ENCODE measurements at regions not wholly inside any gene's neighbourhood (a gene's known extent, or its start where the extent isn't known, plus 50 kb on each side); places are given as distances from the start of the nearest gene placed in this dataset.
A peak's percentile ranks its signal among the peaks of the same experiment; 100 is the strongest.

GRCh38 chr6:7041511-7042026 lies 66.2 kb upstream of the RREB1 start:
- H3K9me3 Mint-ChIP-seq: no peaks in the 10 kb centered on the region
- H3K27ac ChIP-seq (ENCODE audit: low read depth): 0 out of 2 replicates have a peak overlapping the region, but pooled peaks have one; percentile 59
- H3K36me3 ChIP-seq (ENCODE audit: insufficient read depth): no peaks in the 10 kb centered on the region
- H3K4me3 ChIP-seq: no peak overlapping the region
- H3K27ac Mint-ChIP-seq: no peak overlapping the region
- peak overlapping the region; percentile 75 for H2AFZ ChIP-seq
- 0 out of 2 replicates have a peak, but pooled peaks cover 4% of the 10 kb centered on the region for H3K9me2 ChIP-seq (ENCODE audit: insufficient read depth)
- H3K36me3 Mint-ChIP-seq (ENCODE audit: low read depth): no peaks in the 10 kb centered on the region
- no peaks in the 10 kb centered on the region for H3F3A ChIP-seq (replicated peaks; ENCODE audit: low read depth)
- peaks cover 20% of the 10 kb centered on the region for H3K4me1 ChIP-seq (ENCODE audit: insufficient read depth)
- no peaks in the 10 kb centered on the region for H3K79me2 ChIP-seq (replicated peaks; ENCODE audit: insufficient read depth)
- peaks cover 3% of the 10 kb centered on the region for H3K27me3 Mint-ChIP-seq (ENCODE audit: insufficient read depth, low read depth, poor library complexity)
- DNase-seq (ENCODE audit: low spot score): peak; percentile 48
- no peak for TF ChIP-seq REST (IDR thresholded peaks at IDR 0.05; ENCODE audit: unreplicated experiment)
- H3K27me3 ChIP-seq (ENCODE audit: insufficient read depth): no peaks in the 10 kb centered on the region
- H3K4me1 Mint-ChIP-seq: peaks cover 22% of the 10 kb centered on the region
- no peak overlapping the region; the same call in 2 of the 3 replicates for H3K4me3 Mint-ChIP-seq
- no peaks in the 10 kb centered on the region for H4K20me1 ChIP-seq (replicated peaks; ENCODE audit: insufficient read depth)
- H3K4me2 ChIP-seq: peak overlapping the region; percentile 50
- peak; percentile 60 for ATAC-seq

GRCh38 chr6:7042056-7042653 lies 65.6 kb upstream of the RREB1 start:
- Mint-ChIP-seq H3K9me3 (no peaks in the 10 kb centered on the region), H3K27me3 (ENCODE audit: insufficient read depth, low read depth, poor library complexity) (peaks cover 3% of the 10 kb centered on the region), H3K4me3 (no peak overlapping the region), H3K27ac (peak overlapping the region; percentile 49; the same call in 1 of the 2 replicates), H3K36me3 (ENCODE audit: low read depth) (no peaks in the 10 kb centered on the region), H3K4me1 (peaks cover 22% of the 10 kb centered on the region)
- Histone ChIP-seq H4K20me1 (replicated peaks; ENCODE audit: insufficient read depth) (no peaks in the 10 kb centered on the region), H3K79me2 (replicated peaks; ENCODE audit: insufficient read depth) (no peaks in the 10 kb centered on the region), H3K27ac (ENCODE audit: low read depth) (no peak overlapping the region; the same call in 1 of the 2 replicates), H3F3A (replicated peaks; ENCODE audit: low read depth) (no peaks in the 10 kb centered on the region), H2AFZ (peak overlapping the region; percentile 75), H3K4me2 (peak overlapping the region; percentile 50), H3K4me3 (no peak overlapping the region), H3K9me2 (ENCODE audit: insufficient read depth) (0 out of 2 replicates have a peak, but pooled peaks cover 4% of the 10 kb centered on the region), H3K4me1 (ENCODE audit: insufficient read depth) (peaks cover 20% of the 10 kb centered on the region), H3K36me3 (ENCODE audit: insufficient read depth) (no peaks in the 10 kb centered on the region), H3K27me3 (ENCODE audit: insufficient read depth) (no peaks in the 10 kb centered on the region)
- TF ChIP-seq ZNF114 (CRISPR knock-in tag; IDR thresholded peaks at IDR 0.05) (no peak), JUNB (IDR thresholded peaks at IDR 0.05; ENCODE audit: unreplicated experiment) (no peak), CTCF (conservative IDR thresholded peaks at IDR 0.05; ENCODE audit: low read depth in 2 of 2) (no peak), STAT1 (IDR thresholded peaks at IDR 0.05; ENCODE audit: unreplicated experiment) (no peak), EZH2phosphoT487 (IDR thresholded peaks at IDR 0.05; ENCODE audit: unreplicated experiment) (no peak), NANOG (IDR thresholded peaks at IDR 0.05; ENCODE audit: borderline replicate concordance) (no peak), REST (IDR thresholded peaks at IDR 0.05; ENCODE audit: unreplicated experiment) (no peak), CREB1 (CRISPR knock-in tag; IDR thresholded peaks at IDR 0.05; ENCODE audit: low read depth) (no peak), ETS1 (IDR thresholded peaks at IDR 0.05) (no peak), POLR2AphosphoS5 (IDR thresholded peaks at IDR 0.05; ENCODE audit: low read depth) (no peak), EZH2 (IDR thresholded peaks at IDR 0.05; ENCODE audit: low read depth, unreplicated experiment) (no peak)
- DNase-seq (ENCODE audit: low spot score) (no peak), ATAC-seq (peak; percentile 59)
